ENCODE measurements at regions not wholly inside any gene's neighbourhood (a gene's known extent, or its start where the extent isn't known, plus 50 kb on each side); places are given as distances from the start of the nearest gene placed in this dataset.

DNA sequence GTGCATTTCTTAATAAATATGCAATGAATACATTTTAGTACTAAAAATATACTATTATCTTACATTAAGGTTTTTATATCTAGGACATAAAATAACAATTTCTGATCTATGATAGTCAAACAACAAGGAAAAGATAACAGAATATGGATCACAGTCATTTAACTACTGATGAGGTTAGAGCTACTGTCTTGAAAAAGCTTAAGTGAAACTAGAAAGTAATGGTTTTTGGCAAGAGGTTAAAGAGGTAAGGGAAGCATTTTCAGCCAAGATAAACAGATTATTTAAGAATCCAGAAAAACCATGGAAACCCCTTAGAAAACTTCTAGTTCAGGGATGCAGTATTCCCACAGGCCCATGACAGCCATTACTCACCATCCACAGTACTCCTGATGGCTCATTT, 787.4 kb downstream of the DACH1 start:
- Histone ChIP-seq H3K79me2 (ENCODE audit: insufficient read depth, low read depth) (no peaks in the 10 kb centered on the region), H3K9ac (no peak overlapping the region), H3K4me1 (ENCODE audit: low read depth, poor library complexity, severe bottlenecking) (no peaks in the 10 kb centered on the region), H3K4me3 (IDR thresholded peaks at IDR 0.05; ENCODE audit: insufficient read depth, low read depth, low read length) (no peak overlapping the region), H3K36me3 (ENCODE audit: insufficient read depth) (no peaks in the 10 kb centered on the region), H3K27ac (no peak overlapping the region), H4K20me1 (ENCODE audit: insufficient read depth) (no peaks in the 10 kb centered on the region), H3K4me2 (no peak overlapping the region), H3K27me3 (ENCODE audit: insufficient read depth, low read depth) (no peaks in the 10 kb centered on the region), H2AFZ (ENCODE audit: low read depth) (no peak overlapping the region)
- TF ChIP-seq, protein P1, sequence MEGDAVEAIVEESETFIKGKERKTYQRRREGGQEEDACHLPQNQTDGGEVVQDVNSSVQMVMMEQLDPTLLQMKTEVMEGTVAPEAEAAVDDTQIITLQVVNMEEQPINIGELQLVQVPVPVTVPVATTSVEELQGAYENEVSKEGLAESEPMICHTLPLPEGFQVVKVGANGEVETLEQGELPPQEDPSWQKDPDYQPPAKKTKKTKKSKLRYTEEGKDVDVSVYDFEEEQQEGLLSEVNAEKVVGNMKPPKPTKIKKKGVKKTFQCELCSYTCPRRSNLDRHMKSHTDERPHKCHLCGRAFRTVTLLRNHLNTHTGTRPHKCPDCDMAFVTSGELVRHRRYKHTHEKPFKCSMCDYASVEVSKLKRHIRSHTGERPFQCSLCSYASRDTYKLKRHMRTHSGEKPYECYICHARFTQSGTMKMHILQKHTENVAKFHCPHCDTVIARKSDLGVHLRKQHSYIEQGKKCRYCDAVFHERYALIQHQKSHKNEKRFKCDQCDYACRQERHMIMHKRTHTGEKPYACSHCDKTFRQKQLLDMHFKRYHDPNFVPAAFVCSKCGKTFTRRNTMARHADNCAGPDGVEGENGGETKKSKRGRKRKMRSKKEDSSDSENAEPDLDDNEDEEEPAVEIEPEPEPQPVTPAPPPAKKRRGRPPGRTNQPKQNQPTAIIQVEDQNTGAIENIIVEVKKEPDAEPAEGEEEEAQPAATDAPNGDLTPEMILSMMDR (conservative IDR thresholded peaks at IDR 0.05; ENCODE audit: low read depth, low read length): no peak

DNA sequence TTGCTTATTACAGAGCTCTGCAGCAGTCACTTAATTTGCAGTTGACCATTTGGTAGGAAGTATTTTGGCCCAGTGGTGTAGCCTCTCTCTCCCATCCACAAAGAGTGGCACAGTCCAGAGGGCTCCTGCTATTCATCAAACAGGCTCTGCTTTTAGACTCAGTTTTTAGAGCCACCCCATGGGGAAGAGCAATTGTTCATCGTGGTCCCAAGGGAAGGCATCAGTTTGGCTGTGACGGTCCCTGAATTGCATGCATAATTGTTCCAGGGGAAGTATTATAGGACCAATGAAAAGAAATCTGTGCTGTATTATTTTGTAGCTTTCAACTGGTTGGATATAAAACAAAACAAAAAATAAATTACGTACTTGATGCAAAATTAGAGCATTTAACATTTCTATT, 799.0 kb downstream of the DACH1 start:
- Histone ChIP-seq H3K27me3 (ENCODE audit: insufficient read depth, low read depth) (no peaks in the 10 kb centered on the region), H3K27ac (no peak overlapping the region), H3K4me2 (no peak overlapping the region), H2AFZ (ENCODE audit: low read depth) (no peak overlapping the region), H3K4me3 (IDR thresholded peaks at IDR 0.05; ENCODE audit: insufficient read depth, low read depth, low read length) (no peak overlapping the region), H4K20me1 (ENCODE audit: insufficient read depth) (no peaks in the 10 kb centered on the region), H3K79me2 (ENCODE audit: insufficient read depth, low read depth) (no peaks in the 10 kb centered on the region), H3K4me1 (ENCODE audit: low read depth, poor library complexity, severe bottlenecking) (no peaks in the 10 kb centered on the region), H3K36me3 (ENCODE audit: insufficient read depth) (no peaks in the 10 kb centered on the region), H3K9ac (no peak overlapping the region)
- TF ChIP-seq, protein P1 (conservative IDR thresholded peaks at IDR 0.05; ENCODE audit: low read depth, low read length): no peak

DNA sequence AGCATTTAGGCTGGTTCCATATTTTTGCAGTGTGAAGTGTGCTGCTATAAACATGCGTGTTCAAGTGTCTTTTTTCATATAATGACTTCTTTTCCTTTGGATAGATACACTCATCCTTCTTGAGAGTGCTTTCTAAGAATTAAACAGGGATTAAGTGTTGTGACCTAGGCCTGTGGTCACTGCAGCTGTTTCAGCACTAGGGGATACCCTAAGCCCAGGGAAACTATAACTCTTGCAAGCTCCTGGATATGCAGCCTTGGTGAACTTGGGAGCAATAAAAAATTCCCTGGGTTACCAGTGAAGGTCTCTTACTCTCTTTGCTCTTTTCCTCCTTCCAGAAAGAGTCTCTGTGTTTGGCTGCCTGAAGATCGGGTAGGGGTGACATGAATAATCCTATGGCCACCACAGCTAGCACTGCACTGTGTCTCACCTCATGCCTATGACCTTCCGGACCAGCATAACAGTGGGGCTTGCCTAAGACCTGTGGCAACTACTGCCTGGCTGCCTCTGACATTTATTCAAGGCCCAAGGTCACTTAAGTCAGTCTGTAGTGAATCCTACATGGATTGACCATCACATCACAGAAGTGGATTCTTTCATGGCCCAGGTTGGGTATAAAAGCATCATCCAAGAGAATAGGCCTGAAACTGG, 799.7 kb downstream of the DACH1 start:
- TF ChIP-seq, protein P1 (conservative IDR thresholded peaks at IDR 0.05; ENCODE audit: low read depth, low read length): no peak
- Histone ChIP-seq H2AFZ (ENCODE audit: low read depth) (no peak overlapping the region), H3K9ac (no peak overlapping the region), H3K27me3 (ENCODE audit: insufficient read depth, low read depth) (no peaks in the 10 kb centered on the region), H3K4me3 (IDR thresholded peaks at IDR 0.05; ENCODE audit: insufficient read depth, low read depth, low read length) (no peak overlapping the region), H3K36me3 (ENCODE audit: insufficient read depth) (no peaks in the 10 kb centered on the region), H3K79me2 (ENCODE audit: insufficient read depth, low read depth) (no peaks in the 10 kb centered on the region), H3K27ac (no peak overlapping the region), H4K20me1 (ENCODE audit: insufficient read depth) (no peaks in the 10 kb centered on the region), H3K4me2 (no peak overlapping the region), H3K4me1 (ENCODE audit: low read depth, poor library complexity, severe bottlenecking) (no peaks in the 10 kb centered on the region)

DNA sequence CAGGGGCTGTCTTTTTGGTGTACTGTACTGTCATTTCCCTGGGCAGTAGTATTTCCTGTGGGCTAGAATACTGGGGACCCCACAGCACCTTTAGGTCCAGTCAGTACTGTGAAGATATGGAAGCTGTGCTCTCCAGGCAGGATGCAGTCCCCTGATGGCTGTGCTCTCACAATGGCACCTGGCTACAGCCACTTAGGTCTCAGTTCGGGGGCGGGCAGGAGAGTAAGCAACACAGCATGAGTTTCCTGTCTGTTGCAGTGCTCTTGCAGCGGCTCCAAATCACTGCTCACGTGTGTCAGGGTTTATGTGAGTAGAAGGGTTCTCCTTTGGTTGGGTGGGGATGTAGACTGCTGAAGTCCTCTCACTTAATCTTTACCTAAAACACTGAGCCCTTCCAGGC, 810.4 kb downstream of the DACH1 start:
- peaks cover 17% of the 10 kb centered on the region for H3K4me1 ChIP-seq (ENCODE audit: low read depth, poor library complexity, severe bottlenecking)
- TF ChIP-seq, protein P1 (conservative IDR thresholded peaks at IDR 0.05; ENCODE audit: low read depth, low read length): no peak
- H4K20me1 ChIP-seq (ENCODE audit: insufficient read depth): no peaks in the 10 kb centered on the region
- no peaks in the 10 kb centered on the region for H3K36me3 ChIP-seq (ENCODE audit: insufficient read depth)
- no peak overlapping the region for H3K4me2 ChIP-seq
- H3K9ac ChIP-seq: no peak overlapping the region
- H3K4me3 ChIP-seq (IDR thresholded peaks at IDR 0.05; ENCODE audit: insufficient read depth, low read depth, low read length): no peak overlapping the region
- H3K27ac ChIP-seq: no peak overlapping the region
- H3K27me3 ChIP-seq (ENCODE audit: insufficient read depth, low read depth): no peaks in the 10 kb centered on the region
- H3K79me2 ChIP-seq (ENCODE audit: insufficient read depth, low read depth): no peaks in the 10 kb centered on the region
- H2AFZ ChIP-seq (ENCODE audit: low read depth): no peak overlapping the region
